GM04503 (cell line): ENCODE measurements at regions not wholly inside any gene's neighbourhood (a gene's known extent, or its start where the extent isn't known, plus 50 kb on each side); places are given as distances from the start of the nearest gene placed in this dataset.
A peak's percentile ranks its signal among the peaks of the same experiment; 100 is the strongest.

Experiments used
- DNase-seq: peaks from one replicate; pipeline ENCODE4 v3.0.0-alpha.2; 2012; ENCODE audit warnings: low read depth

DNA sequence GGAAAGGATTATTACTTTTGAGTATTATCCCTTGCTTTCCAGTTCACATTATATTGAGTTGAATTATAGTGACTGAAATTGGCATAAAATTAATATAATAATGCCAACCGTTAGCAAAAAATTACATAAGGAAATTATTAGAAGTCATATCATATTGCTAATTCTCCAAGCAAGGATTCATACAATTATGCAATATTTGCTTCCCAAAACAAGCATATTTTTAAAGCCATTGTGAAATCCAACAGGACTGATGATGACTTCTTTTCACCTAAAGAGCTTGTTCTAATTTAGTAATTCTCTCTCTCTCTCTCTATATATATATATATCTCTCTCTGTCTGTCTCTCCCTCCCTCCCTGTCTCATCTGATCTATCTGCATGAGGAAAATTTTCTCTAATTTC, 283.5 kb downstream of the DSEL start:
- DNase-seq: no peak

DNA sequence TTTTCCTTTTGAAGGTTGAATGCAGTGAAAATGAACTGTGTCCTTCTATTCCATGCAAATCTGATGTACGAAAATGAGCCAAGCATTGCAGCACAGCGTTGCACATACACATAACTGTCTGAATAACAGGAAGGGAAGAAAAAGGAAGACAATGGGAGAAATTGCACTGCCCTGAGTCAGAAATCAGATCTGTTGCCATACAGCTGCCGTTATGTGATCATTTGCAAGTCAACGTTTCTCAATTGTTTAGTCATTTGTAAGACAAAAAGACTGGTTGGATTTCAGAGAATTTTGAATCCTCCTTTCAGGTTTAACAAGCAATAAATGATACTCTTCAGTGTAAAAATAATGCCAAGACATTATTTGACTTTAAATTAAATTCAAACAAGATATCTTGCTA, 284.1 kb downstream of the DSEL start:
- DNase-seq: no peak

DNA sequence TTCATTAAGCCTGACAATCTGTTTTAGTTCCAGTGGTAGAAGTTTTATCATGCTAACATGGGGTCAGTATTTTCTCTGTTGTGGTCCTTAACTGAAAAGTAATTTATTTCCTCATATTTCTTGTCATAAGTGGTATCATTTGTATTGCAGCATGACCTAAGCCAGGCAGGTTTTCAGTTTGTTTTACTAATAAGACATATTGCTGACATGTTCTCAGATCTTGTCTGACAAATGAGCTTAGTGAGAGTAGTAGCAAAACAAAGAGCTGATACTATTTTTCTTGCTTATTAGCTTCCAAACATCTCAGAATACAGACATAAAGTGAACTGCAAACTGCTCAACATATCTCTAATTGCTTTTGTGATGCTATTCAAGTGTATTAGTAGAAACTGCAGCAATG, 293.6 kb downstream of the DSEL start:
- DNase-seq: no peak

DNA sequence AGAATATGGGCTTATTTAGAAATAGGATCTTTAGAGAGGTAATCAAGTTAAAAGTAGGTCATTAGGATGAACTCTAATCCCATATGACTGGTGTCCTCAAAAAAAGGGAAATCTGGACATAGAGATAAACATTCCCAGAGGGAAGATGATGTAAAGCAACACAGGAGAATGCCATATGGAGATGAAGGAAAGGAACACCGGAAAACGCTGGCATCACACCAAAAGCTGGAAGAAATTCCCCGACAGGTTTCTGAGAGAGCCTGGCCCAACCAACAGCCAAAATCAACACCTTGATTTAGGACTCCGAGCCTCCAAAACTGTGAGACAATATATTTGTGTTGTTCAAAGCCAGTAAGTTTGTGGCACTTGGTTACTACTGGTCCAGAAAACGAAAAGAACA, 296.7 kb downstream of the DSEL start:
- DNase-seq: no peak

- no peak for DNase-seq
Measured at GRCh38 chr18:67218556-67218955, 298.0 kb downstream of the DSEL start.

DNA sequence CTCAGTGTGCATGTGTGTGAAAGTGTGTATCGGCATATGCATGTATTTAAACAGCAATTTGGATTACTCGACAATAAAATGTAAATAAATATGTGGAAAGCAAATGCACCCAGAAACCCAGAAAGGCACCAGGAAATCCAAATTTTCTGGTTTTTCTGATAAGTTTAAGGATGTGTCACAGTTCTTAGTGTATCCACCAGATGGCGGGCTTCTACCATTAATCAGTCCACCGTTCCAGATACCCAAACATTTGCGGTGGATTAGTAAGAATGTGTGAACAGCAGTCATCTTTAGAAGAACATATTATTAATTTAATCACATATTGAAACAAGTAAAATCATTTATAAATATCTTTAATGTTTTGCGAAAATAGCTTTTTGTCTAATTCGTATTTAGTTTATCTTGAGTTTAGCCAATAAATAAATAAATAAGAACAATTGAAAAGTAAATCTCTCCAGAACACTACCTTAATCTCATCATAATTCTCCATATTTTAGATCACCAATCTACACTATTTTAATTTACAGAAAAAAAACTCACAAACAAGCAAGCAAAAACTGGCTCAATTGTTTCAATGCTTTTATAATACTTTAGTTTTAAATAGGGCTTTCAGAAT, 298.9 kb downstream of the DSEL start:
- DNase-seq: no peak

DNA sequence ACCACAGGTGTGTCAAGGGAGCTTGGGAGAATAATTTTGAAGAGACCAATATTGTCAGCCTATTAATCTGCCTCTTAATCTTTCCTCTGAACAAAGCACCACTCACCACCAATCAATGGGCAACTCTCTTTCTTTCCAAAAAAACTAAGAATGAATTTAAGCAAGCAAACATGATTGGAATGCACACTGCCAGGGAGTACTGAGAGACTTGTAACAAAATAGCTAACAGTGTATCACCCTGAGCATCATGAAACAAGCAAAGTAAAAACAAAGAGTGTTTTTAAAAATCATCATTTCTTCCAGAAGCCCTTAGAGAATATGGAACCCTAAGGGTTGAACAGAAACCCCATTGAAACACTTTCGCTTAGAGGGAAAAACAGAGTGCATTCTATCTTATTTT, 299.7 kb downstream of the DSEL start:
- no peak for DNase-seq

DNA sequence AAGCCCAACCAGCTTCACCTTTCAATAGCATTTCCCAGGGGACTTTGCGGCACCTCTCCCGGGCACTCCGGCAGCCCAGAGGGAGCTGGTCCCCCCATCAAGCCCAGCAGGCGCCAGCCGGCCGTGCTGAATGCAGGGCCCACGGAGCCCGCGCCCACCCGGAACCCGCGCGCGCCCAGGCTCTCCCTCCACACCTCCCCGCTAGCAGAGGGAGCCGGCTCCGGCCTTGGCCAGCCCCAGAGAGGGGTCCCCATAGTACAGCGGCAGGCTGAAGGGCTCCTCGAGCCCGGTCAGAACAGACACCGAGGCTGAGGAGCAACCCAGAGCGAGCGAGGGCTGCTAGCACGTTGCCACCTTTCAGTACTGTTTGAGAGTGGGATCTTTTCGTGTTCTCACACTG, 300.8 kb downstream of the DSEL start:
- DNase-seq: no peak

- DNase-seq: no peak
Measured at GRCh38 chr18:67211646-67212045, 304.9 kb downstream of the DSEL start.

- no peak for DNase-seq
Measured at GRCh38 chr18:67200665-67201064, 315.9 kb downstream of the DSEL start.

- DNase-seq: peak; percentile 17
Measured at GRCh38 chr18:67199993-67200617, 316.4 kb downstream of the DSEL start.

DNA sequence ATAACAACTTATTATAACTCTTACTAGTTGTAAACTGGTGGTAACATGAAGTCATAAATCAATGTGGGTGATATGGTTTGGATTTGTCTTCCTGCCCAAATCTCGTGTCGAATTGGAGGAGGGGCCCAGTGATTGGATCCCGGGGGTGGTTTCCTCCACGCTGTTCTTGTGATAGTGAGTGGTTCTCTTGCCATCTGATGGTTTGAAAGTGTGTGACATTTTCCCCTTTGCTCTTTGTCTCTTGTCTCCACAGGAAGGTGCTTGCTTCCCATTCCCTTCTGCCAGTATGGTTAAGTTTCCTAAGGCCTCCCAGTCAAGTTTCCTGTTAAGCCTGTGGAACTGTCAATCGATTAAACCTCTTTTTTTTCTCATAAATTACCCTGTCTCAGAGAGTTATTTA, 321.6 kb downstream of the DSEL start:
- no peak for DNase-seq

- DNase-seq: no peak
Measured at GRCh38 chr18:67192535-67192934, 324.0 kb downstream of the DSEL start.

DNA sequence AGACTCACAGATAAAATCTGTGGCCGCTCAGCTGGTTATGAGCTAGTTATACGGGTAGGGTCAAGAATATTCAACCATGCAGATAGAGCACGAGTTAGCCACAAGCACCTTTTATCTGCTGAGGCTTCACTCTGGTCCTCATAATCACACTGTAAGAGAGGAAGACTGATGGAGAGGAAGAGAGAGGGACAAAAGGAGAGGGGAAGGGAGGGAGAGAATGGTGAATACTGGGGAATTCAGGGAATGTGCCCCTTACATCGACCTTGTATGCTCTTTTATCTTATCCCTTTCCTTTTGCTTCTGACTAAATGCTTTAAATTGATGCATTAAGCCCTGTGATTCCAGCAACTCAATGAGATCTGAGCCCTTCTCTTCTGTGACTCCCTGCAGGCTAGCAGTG, 333.1 kb downstream of the DSEL start:
- DNase-seq: no peak

DNA sequence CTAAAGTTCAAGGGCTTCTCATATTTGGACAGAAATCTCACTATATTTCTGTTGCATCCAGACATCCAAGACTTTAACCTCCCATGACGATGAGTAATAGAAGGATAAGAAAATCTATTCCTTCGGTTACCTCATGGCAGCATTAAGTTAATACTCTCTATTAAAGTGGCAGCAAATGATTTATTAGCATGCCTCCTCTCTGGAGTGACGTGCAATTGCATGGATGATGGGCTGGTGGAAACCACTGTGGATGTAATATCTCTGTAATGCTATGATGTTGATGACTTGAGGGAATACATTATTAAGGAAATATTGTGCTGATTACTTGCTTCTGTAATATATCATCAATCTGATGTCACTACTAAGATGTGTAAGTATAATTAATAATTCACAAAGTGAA, 336.8 kb downstream of the DSEL start:
- no peak for DNase-seq

DNA sequence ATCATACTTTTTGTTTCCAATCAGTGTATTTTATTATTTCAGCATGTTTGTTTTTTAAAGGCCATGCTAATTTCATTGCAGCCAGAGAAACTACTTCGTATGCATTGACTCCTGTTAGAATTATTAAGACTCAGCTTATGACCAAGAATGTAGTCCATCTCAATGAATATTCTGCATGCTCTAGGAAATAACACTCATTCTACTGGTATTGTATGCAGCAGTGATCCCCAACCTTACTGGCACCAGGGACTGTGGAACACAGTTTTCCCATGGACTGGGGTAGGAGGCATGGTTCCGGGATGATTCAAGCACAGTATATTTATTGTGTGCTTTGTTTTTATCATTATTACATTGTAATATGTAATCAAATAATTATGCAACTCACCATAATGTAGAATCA, 356.9 kb downstream of the DSEL start:
- no peak for DNase-seq

- DNase-seq: no peak
Measured at GRCh38 chr18:67154979-67155378, 361.5 kb downstream of the DSEL start.

- DNase-seq: no peak
Measured at GRCh38 chr18:67151366-67151765, 365.2 kb downstream of the DSEL start.

DNA sequence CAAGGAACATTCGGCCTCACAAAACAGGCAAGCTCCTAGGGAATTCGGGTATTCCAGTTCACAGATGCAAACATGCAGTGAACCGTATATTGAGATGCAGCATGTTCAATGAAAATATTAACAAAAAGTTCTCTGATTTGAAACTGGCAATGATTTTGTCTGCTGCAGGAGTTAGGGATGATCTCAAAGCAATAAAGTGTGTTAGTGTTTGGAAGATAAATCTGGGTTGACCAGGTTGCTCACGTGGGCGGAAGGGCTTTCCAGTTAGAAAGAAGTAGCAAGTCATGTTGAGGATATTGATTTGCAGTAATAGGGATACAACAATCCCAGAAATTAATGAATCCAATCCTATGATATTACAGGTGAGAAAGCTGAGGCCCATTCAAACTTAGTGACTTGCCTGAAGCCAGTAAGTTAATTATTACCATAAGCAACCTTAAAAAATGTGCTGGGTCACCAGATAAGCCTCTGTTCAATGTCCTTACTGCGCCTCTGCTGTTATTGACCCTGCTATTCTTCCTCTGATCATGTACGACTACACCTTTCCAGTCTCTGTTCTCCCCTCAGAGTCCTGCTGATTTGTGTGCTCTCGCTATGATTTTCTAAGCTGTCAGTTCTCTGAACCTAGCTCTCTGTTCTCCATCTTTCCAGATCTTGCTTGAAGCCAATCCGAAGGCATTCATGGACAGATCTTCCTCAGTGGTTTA, 370.8 kb downstream of the DSEL start:
- no peak for DNase-seq

- DNase-seq: no peak
Measured at GRCh38 chr18:67144329-67144728, 372.2 kb downstream of the DSEL start.

- no peak for DNase-seq
Measured at GRCh38 chr18:67143028-67143427, 373.5 kb downstream of the DSEL start.

GRCh38 chr18:67142604-67143003, 373.9 kb downstream of the DSEL start:
- DNase-seq: no peak

DNA sequence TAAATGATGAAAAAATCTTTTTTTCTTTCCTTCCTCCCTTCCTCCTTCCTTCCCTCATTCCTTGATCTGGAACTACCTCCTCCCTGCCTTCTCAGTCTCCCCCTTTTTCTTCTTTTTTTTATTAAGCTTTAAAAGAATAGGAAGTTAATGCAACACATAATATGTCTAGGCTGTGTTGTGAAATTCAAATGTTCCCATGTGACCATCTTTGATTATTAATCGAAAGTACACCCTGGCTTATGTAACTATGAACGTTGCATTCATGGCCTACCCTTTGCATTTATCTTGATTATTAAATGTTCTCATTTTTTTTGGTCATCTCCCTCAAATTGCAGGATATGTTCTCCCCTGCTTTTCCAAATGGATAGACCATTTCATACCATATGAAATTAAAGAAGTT, 376.0 kb downstream of the DSEL start:
- DNase-seq: no peak

DNA sequence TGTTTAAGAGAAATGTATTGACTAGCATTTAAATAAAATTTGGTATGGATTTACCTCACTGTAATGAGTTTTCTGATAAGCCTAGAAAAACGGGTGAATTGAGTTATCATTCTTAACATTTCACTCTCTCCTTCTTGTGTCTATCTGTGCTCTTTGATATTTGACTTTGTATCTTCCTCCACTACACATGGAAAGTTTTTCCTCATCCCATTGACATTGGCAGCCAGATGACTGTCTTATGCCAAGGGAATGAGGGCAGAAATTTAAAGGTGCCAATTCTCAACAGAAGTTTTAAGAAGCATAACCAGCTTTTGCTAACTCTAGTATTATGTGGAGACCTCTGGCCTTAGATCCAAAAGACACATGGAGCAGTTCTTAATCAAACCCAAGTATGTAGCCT, 376.6 kb downstream of the DSEL start:
- no peak for DNase-seq
